ENCODE measurements at regions not wholly inside any gene's neighbourhood (a gene's known extent, or its start where the extent isn't known, plus 50 kb on each side); places are given as distances from the start of the nearest gene placed in this dataset.

DNA sequence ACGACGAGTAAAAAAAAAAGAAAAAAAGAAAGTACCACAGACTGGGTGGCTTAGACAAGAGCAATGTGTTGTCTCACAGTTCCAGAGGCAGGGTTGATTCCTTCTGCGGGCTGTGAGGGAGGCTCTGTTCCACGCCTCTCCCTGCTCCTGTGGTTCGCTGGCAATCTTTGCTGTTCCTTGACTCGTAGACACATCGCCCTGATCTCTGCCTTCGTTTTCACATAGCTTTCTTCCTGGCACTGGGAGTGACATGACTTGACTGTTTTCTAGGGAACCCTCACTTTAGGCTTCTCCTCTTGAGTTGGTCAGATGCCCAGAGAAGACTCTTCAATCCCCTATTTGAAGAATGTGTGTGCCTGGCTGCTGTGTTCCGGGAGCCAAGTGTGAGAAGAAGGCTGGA is 133.6 kb downstream of the TM2D1 start:
- no peaks in the 10 kb centered on the region for H3K9me3 Mint-ChIP-seq (ENCODE audit: unreplicated experiment)
- no peak overlapping the region for H3K9ac ChIP-seq (ENCODE audit: low read length)
- no peaks in the 10 kb centered on the region for H4K20me1 ChIP-seq (ENCODE audit: insufficient read depth, low read length)
- no peaks in the 10 kb centered on the region for H3K27me3 ChIP-seq (ENCODE audit: insufficient read depth, low read length)
- no peaks in the 10 kb centered on the region for H3K9me3 ChIP-seq (ENCODE audit: insufficient read depth, low read depth, low read length)
- no peak overlapping the region for H3K4me2 ChIP-seq (ENCODE audit: low read length)
- H3K27ac ChIP-seq (ENCODE audit: low read depth, low read length): no peak overlapping the region
- H3K4me3 Mint-ChIP-seq (ENCODE audit: unreplicated experiment): no peak overlapping the region
- no peaks in the 10 kb centered on the region for H3K36me3 ChIP-seq (ENCODE audit: insufficient read depth, low read length)
- FAIRE-seq: no peak
- TF ChIP-seq, protein P1, sequence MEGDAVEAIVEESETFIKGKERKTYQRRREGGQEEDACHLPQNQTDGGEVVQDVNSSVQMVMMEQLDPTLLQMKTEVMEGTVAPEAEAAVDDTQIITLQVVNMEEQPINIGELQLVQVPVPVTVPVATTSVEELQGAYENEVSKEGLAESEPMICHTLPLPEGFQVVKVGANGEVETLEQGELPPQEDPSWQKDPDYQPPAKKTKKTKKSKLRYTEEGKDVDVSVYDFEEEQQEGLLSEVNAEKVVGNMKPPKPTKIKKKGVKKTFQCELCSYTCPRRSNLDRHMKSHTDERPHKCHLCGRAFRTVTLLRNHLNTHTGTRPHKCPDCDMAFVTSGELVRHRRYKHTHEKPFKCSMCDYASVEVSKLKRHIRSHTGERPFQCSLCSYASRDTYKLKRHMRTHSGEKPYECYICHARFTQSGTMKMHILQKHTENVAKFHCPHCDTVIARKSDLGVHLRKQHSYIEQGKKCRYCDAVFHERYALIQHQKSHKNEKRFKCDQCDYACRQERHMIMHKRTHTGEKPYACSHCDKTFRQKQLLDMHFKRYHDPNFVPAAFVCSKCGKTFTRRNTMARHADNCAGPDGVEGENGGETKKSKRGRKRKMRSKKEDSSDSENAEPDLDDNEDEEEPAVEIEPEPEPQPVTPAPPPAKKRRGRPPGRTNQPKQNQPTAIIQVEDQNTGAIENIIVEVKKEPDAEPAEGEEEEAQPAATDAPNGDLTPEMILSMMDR (IDR thresholded peaks at IDR 0.05; ENCODE audit: insufficient read depth, low read depth, low read length): no peak
- TF ChIP-seq EZH2 (IDR thresholded peaks at IDR 0.05; ENCODE audit: insufficient read depth, low read length): no peak
- no peaks in the 10 kb centered on the region for H3K4me1 Mint-ChIP-seq (ENCODE audit: low read depth, unreplicated experiment)
- H3K36me3 Mint-ChIP-seq (ENCODE audit: low read depth, unreplicated experiment): no peaks in the 10 kb centered on the region
- H3K27ac Mint-ChIP-seq (ENCODE audit: unreplicated experiment): no peak overlapping the region
- H3K4me3 ChIP-seq (ENCODE audit: insufficient read depth, low read depth, low read length): no peak overlapping the region
- peaks cover 28% of the 10 kb centered on the region for H3K27me3 Mint-ChIP-seq (ENCODE audit: low read depth, unreplicated experiment)
- no peak overlapping the region for H2AFZ ChIP-seq (ENCODE audit: low read depth, low read length)
- H3K79me2 ChIP-seq (ENCODE audit: insufficient read depth, low read length): no peaks in the 10 kb centered on the region
- no peaks in the 10 kb centered on the region for H3K4me1 ChIP-seq (ENCODE audit: insufficient read depth, low read length)
- no peak for DNase-seq (ENCODE audit: low read depth)

DNA sequence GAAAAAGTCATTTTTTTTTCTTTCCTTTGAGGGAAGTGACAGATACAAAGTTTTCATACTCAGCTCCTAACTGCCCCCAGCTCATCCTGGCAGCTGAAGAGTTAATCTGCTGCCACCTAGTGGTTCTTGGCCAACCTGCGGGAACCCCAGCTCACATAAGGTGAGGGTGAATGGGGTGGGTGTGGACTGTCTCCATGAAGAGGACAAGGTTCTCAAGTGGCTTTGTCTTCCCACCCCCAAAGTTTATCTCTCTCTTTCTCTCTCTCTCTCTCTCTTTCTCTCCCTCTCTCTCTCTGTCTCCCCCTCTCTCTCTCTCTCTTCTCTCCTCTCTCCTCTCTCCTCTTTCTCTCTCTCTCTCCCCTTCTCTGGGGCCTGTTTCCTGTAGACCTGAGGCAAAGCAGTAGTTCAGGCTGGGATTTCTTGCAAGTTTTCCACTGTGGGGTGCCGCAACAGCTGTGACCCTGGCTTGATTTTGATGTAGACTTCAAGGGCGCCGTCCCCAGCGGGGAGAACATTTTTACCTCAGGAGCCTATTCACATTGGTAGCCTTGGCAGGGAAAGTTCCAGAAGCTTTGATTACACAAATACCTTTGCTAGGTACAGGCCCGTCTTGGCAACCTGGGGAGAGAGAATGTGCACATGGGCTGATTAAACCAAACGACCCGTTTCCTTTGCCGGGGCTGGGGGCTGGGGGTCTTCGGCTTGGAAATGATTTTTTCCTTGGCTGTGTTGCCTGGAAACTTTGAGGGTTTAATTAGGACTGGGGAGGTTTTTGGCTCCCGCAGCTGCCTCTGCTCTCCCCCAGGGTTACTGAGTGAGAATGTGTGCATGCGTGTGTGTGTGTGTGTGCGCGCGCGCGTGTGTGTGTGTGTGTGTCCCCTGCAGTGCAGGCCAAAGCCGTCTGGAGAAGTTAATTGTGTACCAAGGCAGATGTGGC is 135.9 kb downstream of the TM2D1 start:
- Mint-ChIP-seq H3K9me3 (ENCODE audit: unreplicated experiment) (no peaks in the 10 kb centered on the region), H3K36me3 (ENCODE audit: low read depth, unreplicated experiment) (no peaks in the 10 kb centered on the region), H3K27ac (ENCODE audit: unreplicated experiment) (no peak overlapping the region), H3K4me1 (ENCODE audit: low read depth, unreplicated experiment) (no peaks in the 10 kb centered on the region), H3K4me3 (ENCODE audit: unreplicated experiment) (no peak overlapping the region), H3K27me3 (ENCODE audit: low read depth, unreplicated experiment) (peaks cover 40% of the 10 kb centered on the region)
- H3K9ac ChIP-seq (ENCODE audit: low read length): no peak overlapping the region
- no peak overlapping the region for H3K27ac ChIP-seq (ENCODE audit: low read depth, low read length)
- peaks cover 2% of the 10 kb centered on the region for H3K27me3 ChIP-seq (ENCODE audit: insufficient read depth, low read length)
- TF ChIP-seq, protein P1 (IDR thresholded peaks at IDR 0.05; ENCODE audit: insufficient read depth, low read depth, low read length): peak; percentile 83
- TF ChIP-seq EZH2 (IDR thresholded peaks at IDR 0.05; ENCODE audit: insufficient read depth, low read length): no peak
- H3K4me1 ChIP-seq (ENCODE audit: insufficient read depth, low read length): no peaks in the 10 kb centered on the region
- no peak for FAIRE-seq
- no peak overlapping the region for H2AFZ ChIP-seq (ENCODE audit: low read depth, low read length)
- no peaks in the 10 kb centered on the region for H3K9me3 ChIP-seq (ENCODE audit: insufficient read depth, low read depth, low read length)
- no peaks in the 10 kb centered on the region for H3K36me3 ChIP-seq (ENCODE audit: insufficient read depth, low read length)
- no peaks in the 10 kb centered on the region for H3K79me2 ChIP-seq (ENCODE audit: insufficient read depth, low read length)
- no peaks in the 10 kb centered on the region for H4K20me1 ChIP-seq (ENCODE audit: insufficient read depth, low read length)
- H3K4me2 ChIP-seq (ENCODE audit: low read length): no peak overlapping the region
- H3K4me3 ChIP-seq (ENCODE audit: insufficient read depth, low read depth, low read length): no peak overlapping the region
- DNase-seq (ENCODE audit: low read depth): peak; percentile 4

DNA sequence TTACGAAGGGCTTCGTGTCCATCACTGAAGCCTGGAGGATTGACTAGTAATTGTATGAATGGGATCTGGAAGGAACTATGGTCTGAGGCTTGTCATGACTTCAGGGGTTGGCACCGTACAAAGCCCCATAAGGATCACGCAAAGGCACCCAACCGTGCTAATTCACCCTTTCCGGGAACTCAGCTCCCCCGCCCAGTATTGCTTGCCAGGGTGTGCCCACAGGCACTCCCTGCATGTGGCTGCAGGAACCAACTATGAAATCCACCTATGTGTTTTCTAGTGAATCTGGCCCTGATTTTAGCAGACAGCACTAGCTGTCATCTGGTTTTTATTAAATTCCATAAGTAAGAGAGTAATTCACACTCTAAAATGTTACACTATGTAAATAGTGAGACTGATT is 139.2 kb downstream of the TM2D1 start:
- Histone ChIP-seq H3K4me3 (ENCODE audit: insufficient read depth, low read depth, low read length) (no peak overlapping the region), H3K4me1 (ENCODE audit: insufficient read depth, low read length) (no peaks in the 10 kb centered on the region), H3K27ac (ENCODE audit: low read depth, low read length) (no peak overlapping the region), H3K79me2 (ENCODE audit: insufficient read depth, low read length) (no peaks in the 10 kb centered on the region), H3K36me3 (ENCODE audit: insufficient read depth, low read length) (no peaks in the 10 kb centered on the region), H3K4me2 (ENCODE audit: low read length) (no peak overlapping the region), H4K20me1 (ENCODE audit: insufficient read depth, low read length) (no peaks in the 10 kb centered on the region), H3K9ac (ENCODE audit: low read length) (no peak overlapping the region), H3K27me3 (ENCODE audit: insufficient read depth, low read length) (peaks cover 2% of the 10 kb centered on the region), H3K9me3 (ENCODE audit: insufficient read depth, low read depth, low read length) (no peaks in the 10 kb centered on the region), H2AFZ (ENCODE audit: low read depth, low read length) (no peak overlapping the region)
- no peaks in the 10 kb centered on the region for H3K36me3 Mint-ChIP-seq (ENCODE audit: low read depth, unreplicated experiment)
- no peak overlapping the region for H3K4me3 Mint-ChIP-seq (ENCODE audit: unreplicated experiment)
- H3K27ac Mint-ChIP-seq (ENCODE audit: unreplicated experiment): no peak overlapping the region
- no peaks in the 10 kb centered on the region for H3K9me3 Mint-ChIP-seq (ENCODE audit: unreplicated experiment)
- TF ChIP-seq, protein P1 (IDR thresholded peaks at IDR 0.05; ENCODE audit: insufficient read depth, low read depth, low read length): no peak
- FAIRE-seq (no peak), DNase-seq (ENCODE audit: low read depth) (no peak)
- peaks cover 33% of the 10 kb centered on the region for H3K27me3 Mint-ChIP-seq (ENCODE audit: low read depth, unreplicated experiment)
- no peaks in the 10 kb centered on the region for H3K4me1 Mint-ChIP-seq (ENCODE audit: low read depth, unreplicated experiment)
